GM12891 (cell line): ENCODE measurements at regions not wholly inside any gene's neighbourhood (a gene's known extent, or its start where the extent isn't known, plus 50 kb on each side); places are given as distances from the start of the nearest gene placed in this dataset.

ENCODE experiments used
- POLR2A ChIP-seq: IDR thresholded peaks from 2 replicates; pipeline ENCODE4 v1.6.1; 2011; ENCODE audit warnings: low read depth, low read length, control low read depth
- POLR2AphosphoS5 ChIP-seq: IDR thresholded peaks from 2 replicates; pipeline ENCODE4 v1.6.1; 2011; ENCODE audit warnings: low read depth, low read length, control low read depth
- POU2F2 ChIP-seq: IDR thresholded peaks from 2 replicates; pipeline ENCODE4 v1.6.1; 2011; ENCODE audit warnings: low read depth, mild to moderate bottlenecking, control low read depth, low read length, moderate library complexity
- SPI1 ChIP-seq: IDR thresholded peaks from 2 replicates; pipeline ENCODE4 v1.6.1; 2011; ENCODE audit warnings: low read depth, low read length, control low read depth
- TAF1 ChIP-seq: IDR thresholded peaks from 2 replicates; pipeline ENCODE4 v1.6.1; 2011; ENCODE audit warnings: low read depth, low read length, control low read depth

GRCh38 chr10:57457972-57458512 lies 809.7 kb downstream of the IPMK start:
- TF ChIP-seq POLR2AphosphoS5 (no peak), POLR2A (no peak), TAF1 (no peak), SPI1 (no peak), POU2F2 (no peak)
